HG02973 (cell line): ENCODE measurements at regions not wholly inside any gene's neighbourhood (a gene's known extent, or its start where the extent isn't known, plus 50 kb on each side); places are given as distances from the start of the nearest gene placed in this dataset.

ENCODE experiments used
- ATAC-seq: cut with Tn5 transposase; IDR thresholded peaks from one replicate; pipeline ENCODE4 v1.9.1; 2021; ENCODE audit warnings: moderate library complexity; ENCODE audit not compliant: unreplicated experiment

DNA sequence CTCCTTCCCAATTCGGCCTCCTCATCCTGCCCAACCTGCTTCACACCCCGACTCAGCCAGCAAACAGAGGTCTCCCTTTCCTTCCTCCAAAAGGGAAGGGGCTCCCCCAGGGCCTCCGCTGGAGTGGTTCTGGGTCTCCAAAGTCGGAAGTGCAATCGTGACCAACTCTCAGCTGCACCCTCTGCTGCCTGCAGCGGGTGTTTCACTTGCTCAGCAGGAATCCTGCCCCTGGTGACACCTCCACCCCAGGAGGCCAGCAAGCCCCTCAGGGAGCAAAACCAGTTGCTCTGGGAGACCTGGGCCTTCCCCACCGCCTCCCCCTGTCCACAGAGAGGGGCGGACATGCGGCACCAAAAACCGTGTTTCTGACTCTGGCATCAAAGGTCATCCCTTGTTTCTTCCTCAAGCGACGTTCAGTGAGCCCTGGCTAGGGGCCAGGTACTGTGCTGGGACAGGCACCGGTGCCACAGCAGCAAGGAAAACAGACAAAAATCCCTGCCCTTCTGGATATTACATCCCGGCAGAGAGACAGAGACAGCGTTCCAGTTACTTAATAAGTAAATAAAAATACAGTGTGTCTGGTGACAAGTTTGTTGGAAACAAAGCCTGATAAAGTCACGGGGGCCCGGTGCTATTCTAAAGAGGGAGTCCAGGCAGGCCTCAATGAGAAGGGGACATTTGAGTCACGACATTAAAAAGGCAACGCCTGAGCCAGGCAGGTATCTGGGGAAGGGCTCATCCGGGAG, 219.0 kb downstream of the BMP7 start:
- ATAC-seq, result no peak

DNA sequence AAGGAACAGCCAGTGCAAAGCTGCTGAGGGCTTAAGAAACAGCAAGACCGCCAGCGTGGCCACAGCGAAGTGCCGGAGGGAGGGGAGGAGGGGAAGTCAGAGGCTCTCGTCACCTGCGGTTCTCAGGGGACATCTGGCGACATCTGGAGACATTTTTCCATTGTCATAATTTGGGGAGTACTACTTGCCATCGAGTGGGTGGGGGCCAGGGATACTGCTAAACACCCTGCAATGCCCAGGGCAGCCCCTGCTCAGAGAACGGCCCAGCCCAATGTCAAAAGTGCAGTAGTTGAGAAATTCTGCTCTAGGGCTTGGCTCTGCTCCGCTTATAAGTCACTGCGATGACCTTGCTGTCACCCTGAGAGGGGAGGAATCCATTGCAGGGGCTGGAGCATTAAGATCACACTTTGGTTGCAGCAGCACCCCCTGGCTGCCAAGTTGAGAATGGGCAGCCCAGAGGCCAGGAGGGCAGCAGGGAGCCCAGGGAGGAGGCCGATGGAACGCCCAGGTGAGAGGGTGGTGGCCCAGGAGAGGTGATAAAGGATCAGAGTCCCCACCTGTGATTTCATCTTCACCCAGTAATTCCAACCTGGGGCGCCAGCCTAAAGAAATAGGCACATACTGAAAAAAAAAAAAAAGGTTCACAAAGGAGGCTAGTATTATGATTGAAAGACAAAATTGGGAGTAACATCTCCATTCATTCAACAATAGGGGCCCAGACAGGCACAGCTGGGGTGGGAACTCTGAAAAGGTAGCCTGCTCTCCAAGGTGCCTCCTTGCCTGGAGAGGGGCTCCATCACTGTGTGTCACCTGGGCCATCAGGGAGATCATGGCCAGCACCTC, 218.2 kb downstream of the BMP7 start:
- ATAC-seq, result no peak

DNA sequence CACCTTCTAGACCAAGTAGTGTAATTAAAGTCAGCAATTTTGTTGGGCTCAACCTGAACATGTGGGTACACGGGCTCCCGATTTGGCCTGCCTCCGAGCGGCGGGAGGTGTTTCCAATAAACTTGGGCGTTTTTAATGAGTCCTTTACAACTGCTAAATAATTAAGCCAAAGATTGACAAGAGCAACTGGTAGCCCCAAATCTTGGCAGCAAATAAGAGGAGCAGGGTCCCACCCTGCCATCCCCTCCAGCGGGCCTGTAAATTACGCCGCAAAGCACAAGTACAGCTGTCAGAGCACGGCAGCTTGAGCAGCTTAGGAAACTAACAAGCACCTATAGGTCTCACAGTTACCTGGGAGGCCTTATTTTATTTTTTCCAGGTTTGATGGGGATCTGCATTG, 217.1 kb downstream of the BMP7 start:
- ATAC-seq, result no peak

GRCh38 chr20:57051096-57051495, 215.3 kb downstream of the BMP7 start:
- no peak for ATAC-seq

- no peak for ATAC-seq
Measured at GRCh38 chr20:57053067-57053466, 213.4 kb downstream of the BMP7 start.

DNA sequence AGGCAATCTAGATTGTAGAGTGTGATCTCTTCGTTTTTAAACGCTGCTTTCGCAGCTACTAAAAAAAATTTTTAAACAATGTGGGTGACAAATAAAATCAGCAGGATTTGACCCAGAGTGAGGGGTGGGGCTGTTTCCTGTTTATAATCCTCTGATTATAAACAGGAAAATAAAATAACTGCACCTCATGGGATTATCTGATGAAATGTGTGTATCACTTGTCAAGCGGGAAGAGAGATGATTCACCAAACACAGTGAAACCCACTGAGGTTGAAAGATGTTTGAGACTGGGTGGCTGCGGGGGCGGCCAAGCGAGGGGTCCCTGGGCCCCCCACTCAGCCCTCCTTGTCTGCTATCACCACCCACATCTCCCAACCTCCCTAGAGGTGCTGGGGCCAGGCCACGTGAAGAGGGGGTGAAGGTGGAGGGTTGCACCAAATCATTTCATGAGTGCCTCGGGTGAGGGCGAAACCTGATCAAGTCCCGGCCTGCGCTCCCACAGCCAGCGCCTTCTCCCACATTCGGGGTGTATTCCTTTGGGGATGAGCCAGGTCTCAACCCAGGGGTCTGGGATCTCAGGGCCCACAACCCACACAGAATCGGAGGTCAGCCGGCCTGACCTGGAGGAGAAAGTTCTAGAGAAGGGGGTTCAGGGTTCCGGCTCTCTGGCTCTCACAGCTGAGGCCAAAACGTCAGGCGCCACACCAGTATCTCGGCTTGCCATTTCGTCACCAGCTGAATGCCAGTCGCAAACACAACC, 212.5 kb downstream of the BMP7 start:
- ATAC-seq, result no peak

GRCh38 chr20:57055345-57055744, 211.1 kb downstream of the BMP7 start:
- ATAC-seq, result no peak

DNA sequence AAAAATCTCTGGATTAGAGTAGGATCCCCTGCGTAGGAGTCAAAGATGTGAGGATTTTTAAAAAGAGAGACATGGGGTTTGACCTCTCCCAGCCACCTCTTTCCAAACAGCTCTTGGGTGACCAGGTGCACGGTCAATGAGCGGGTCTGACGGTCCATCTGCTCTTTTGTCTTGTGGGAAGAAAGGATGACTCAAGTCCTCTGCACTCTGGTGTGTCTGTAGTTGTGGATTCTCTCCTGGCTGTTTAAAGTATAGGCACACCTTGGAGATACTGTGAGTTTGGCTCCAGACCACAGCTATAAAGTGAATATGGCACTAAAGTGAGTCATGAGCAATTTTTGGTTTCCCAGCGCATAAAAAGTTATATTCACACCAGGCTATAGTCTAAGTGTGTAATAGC, 209.8 kb downstream of the BMP7 start:
- no peak for ATAC-seq

DNA sequence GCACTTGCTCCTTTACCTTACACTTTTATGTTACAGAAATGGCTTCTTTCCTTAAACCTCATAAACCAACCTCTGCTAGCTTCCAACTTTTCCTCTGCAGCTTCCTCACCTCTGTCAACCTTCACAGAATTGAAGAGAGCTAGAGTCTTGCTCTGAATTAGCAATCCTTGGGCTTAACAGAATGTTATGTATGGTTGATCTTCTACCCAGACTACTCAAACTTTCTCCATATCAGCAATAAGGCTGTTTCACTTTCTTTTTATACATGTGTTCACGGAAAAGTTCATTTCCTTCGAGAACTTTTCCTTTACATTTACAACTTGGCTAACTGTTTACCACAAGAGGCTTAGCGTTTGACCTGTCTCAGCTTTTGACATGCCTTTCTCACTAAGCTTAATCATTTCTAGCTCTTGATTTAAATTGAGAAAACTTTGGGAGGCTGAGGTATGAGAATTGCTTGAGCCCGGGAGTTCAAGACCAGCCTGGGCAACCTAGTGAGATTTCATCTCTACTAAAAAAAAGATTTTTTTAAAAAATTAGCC, 207.3 kb downstream of the BMP7 start:
- no peak for ATAC-seq

- ATAC-seq, result no peak
Measured at GRCh38 chr20:57060407-57061050, 205.9 kb downstream of the BMP7 start.

DNA sequence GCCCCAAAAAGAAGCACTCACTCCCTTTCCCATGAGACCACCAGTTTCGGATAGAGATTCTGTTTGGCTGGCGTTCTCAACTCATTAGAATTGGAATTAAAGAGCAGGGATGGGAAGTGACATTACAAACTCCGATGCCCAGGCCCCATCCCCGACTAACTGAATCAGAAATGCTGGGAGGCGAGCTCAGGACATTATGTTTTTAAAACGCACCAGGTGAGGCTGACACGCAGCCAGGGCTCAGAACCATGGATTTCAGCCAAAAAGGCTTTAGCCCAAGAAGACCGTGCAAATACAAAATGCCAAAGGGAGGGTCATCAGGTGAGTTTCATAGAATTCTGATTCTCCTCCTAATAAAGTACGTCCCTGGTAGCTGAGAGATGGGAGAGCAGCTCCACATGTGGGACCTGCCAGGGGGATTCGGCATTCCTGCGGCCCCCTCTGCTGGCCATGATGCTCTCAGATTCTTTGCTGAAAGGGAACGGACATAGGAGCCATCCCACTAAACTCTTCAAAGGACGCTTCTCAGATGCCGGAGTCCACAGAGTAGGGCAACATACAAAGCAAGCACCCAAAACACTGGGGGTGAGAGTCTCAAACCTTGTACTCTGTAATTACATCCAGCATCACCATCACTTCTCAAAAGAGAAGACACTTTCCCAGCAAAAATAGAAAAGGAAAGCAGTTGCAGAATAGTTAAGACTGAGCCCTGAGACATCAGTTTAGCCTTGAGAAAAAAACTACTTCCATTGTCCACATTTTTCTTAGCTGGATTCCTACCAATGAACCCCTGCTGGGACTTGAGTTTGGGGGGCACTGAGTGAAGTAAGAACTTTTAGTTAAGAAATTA, 205.2 kb downstream of the BMP7 start:
- ATAC-seq, result no peak

DNA sequence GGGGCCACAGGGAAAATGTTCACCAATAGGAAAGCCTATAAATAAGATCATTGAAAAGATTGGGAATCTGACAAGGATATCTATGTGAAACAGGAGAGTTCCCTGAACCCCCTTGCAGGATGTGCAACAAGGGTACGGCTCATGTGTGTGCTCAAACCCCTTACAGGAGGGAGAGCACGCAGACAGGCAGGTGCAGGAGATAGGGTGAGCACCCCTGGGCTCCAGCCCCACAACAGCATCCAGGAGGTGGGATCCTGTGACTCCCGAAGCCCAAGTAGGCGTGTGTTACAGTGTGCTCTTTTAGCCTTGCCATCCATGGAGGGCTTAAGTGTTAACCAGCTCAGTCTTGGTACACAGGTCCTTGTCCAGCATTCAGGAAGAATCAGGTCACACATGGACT, 204.2 kb downstream of the BMP7 start:
- ATAC-seq, result no peak

- ATAC-seq, result no peak
Measured at GRCh38 chr20:57062696-57063270, 203.7 kb downstream of the BMP7 start.

DNA sequence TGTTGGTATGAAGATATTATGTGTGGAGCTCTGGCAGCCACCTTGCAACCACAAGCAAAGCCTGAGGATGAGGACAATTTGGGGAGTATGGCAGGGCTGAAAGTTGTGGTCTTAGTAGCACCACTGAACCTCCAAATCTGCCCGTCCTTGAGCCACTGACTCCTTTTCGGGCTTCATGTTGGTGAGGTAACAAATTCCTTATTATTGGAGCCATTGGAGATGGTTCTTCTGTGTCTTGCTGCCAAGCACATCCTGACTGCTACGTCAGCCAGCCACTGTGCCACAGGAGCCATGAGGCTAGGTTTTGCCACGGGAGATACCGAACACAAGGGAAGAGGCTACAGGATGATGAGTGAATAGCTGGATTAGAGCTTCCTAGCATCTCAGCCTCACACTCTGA, 201.6 kb downstream of the BMP7 start:
- ATAC-seq, result no peak

GRCh38 chr20:57065646-57066045, 200.8 kb downstream of the BMP7 start:
- no peak for ATAC-seq

DNA sequence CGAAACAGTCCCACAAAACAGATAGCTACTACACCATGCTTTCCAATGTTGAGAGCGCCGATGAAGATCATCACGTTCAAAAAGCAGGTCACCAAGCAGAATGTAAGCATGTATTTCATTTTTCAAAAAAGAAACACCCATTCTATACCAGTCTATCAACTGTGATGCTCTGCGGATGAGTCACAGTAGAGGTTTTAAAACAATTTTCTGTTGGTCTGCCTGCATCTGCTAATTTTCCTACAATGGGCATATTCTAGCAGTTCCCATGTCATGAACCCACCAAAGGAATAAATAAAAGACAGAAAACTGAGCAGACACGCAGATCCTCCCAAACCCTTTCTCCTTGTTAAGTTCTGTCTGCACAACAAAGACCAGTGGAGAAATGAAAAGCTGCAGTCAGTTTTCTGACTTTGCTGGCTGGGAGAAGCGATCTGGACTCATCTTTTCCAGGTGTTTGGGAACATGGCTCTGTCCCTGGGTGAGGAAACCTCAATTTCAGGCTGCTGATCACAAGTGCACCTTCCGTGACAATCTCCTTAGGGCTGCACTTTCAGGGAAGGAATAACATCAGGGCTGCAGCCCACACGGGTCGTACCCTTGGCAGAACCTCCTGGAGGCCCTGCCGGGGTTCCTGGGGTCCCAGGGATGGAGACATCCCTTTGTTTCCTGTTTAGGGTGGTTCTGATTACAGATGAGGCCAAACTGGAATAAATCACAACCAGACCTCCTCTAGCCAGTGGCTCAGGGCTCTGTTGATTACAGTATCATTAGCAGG, 200.1 kb downstream of the BMP7 start:
- ATAC-seq, result no peak

- no peak for ATAC-seq
Measured at GRCh38 chr20:57069442-57069841, 197.0 kb downstream of the BMP7 start.

DNA sequence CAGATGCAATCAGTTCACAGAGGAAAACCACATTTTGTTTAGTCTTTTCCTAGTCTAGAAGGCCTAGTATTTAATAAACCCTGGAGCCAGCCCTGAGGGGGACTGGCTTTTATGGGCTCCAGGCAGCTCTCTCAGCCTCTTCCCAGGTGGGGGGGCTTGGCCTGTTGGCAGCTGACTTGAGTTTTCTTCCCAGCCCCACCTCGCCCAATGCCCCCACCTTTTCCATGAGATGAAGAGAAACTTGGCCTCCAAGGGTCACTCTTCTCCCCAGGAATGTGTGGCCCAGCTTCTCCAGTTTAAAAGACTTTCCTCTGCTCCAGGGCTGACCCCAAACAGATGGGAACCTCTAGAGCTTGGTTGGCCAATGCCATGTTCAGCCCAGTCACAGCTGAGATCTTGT, 196.1 kb downstream of the BMP7 start:
- ATAC-seq, result no peak

DNA sequence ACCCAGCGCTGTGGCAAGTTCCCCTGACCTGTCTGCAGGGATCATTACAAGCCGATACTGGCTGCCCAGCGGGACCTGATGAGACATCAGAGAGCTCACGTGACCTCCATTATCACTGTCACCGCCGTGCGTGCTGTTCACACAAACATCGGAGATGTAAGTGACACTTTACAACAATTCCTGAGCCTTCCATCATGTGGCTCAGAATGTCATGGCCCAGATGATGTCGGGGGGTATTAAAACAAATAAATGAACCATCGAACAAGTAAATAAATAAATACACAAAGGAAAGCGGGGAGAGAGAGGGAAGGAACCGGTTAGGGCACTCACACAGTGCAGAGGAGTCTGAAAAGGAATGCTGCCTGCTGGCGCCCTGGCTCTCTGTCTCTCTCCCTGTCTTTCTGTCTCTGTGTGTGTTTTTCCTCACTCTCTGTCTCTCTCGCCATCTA, 195.1 kb downstream of the BMP7 start:
- ATAC-seq, result no peak
